ENCODE measurements at regions not wholly inside any gene's neighbourhood (a gene's known extent, or its start where the extent isn't known, plus 50 kb on each side); places are given as distances from the start of the nearest gene placed in this dataset.
A peak's percentile ranks its signal among the peaks of the same experiment; 100 is the strongest.

DNA sequence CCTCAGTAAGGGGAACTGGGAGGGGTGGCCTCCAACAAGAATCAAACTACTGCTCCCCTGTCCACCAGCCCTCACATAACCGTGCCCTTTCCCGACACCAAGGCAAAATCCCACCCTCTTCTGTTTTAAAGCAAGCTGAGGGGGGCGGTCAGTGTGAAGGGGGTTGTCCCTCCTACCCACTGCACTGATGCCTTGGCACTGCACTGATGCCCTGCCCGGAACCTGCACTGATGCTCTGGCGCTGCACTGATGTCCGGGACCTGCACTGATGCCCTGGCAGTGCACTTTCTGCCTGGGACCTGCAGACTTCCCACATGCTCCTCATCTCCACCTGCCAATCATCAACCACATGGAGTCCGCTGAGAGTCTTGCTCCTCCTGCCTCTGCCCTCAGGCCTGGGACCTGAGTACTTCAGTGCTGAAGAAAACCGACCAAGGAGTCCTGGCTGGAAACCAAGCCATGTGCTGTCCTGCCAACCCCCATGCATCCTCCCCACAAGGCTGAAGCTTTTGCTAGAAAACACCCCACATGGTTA lies 179.5 kb downstream of the SMAD2 start:
- DNase-seq (ENCODE audit: low read depth) = no peak
- H3K27me3 ChIP-seq (ENCODE audit: control insufficient read depth, insufficient read depth, low read length) = peaks cover 20% of the 10 kb centered on the region
- H3K36me3 ChIP-seq (ENCODE audit: control insufficient read depth, insufficient read depth, low read length) = no peaks in the 10 kb centered on the region
- H3K4me3 ChIP-seq (ENCODE audit: low read depth, low read length) = no peak overlapping the region
- TF ChIP-seq, protein P1, sequence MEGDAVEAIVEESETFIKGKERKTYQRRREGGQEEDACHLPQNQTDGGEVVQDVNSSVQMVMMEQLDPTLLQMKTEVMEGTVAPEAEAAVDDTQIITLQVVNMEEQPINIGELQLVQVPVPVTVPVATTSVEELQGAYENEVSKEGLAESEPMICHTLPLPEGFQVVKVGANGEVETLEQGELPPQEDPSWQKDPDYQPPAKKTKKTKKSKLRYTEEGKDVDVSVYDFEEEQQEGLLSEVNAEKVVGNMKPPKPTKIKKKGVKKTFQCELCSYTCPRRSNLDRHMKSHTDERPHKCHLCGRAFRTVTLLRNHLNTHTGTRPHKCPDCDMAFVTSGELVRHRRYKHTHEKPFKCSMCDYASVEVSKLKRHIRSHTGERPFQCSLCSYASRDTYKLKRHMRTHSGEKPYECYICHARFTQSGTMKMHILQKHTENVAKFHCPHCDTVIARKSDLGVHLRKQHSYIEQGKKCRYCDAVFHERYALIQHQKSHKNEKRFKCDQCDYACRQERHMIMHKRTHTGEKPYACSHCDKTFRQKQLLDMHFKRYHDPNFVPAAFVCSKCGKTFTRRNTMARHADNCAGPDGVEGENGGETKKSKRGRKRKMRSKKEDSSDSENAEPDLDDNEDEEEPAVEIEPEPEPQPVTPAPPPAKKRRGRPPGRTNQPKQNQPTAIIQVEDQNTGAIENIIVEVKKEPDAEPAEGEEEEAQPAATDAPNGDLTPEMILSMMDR (IDR thresholded peaks at IDR 0.05; ENCODE audit: insufficient read depth, low read length, poor library complexity, severe bottlenecking) = no peak

GRCh38 chr18:47749600-47749973 lies 180.9 kb downstream of the SMAD2 start:
- Histone ChIP-seq H3K36me3 (ENCODE audit: control insufficient read depth, insufficient read depth, low read length) (no peaks in the 10 kb centered on the region), H3K4me3 (ENCODE audit: low read depth, low read length) (no peak overlapping the region), H3K27me3 (ENCODE audit: control insufficient read depth, insufficient read depth, low read length) (peaks cover 17% of the 10 kb centered on the region)
- TF ChIP-seq, protein P1 (IDR thresholded peaks at IDR 0.05; ENCODE audit: insufficient read depth, low read length, poor library complexity, severe bottlenecking) = no peak
- no peak for DNase-seq (ENCODE audit: low read depth)

GRCh38 chr18:47748847-47749599 lies 181.4 kb downstream of the SMAD2 start:
- peak overlapping the region; percentile 6 for H3K4me3 ChIP-seq (ENCODE audit: low read depth, low read length)
- DNase-seq (ENCODE audit: low read depth) = peak; percentile 2
- TF ChIP-seq, protein P1 (IDR thresholded peaks at IDR 0.05; ENCODE audit: insufficient read depth, low read length, poor library complexity, severe bottlenecking) = peak; percentile 73

GRCh38 chr18:47748093-47748796 lies 182.2 kb downstream of the SMAD2 start:
- no peak overlapping the region for H3K4me3 ChIP-seq (ENCODE audit: low read depth, low read length)
- no peak for DNase-seq (ENCODE audit: low read depth)
- TF ChIP-seq, protein P1 (IDR thresholded peaks at IDR 0.05; ENCODE audit: insufficient read depth, low read length, poor library complexity, severe bottlenecking) = no peak
- H3K27me3 ChIP-seq (ENCODE audit: control insufficient read depth, insufficient read depth, low read length) = peaks cover 17% of the 10 kb centered on the region
- no peaks in the 10 kb centered on the region for H3K36me3 ChIP-seq (ENCODE audit: control insufficient read depth, insufficient read depth, low read length)

More at GRCh38 chr18:47748847-47749599, 181.4 kb downstream of the SMAD2 start:
- Histone ChIP-seq H3K36me3 (ENCODE audit: control insufficient read depth, insufficient read depth, low read length) (no peaks in the 10 kb centered on the region), H3K27me3 (ENCODE audit: control insufficient read depth, insufficient read depth, low read length) (peaks cover 17% of the 10 kb centered on the region)

GRCh38 chr18:47747260-47747795 lies 183.1 kb downstream of the SMAD2 start:
- Histone ChIP-seq H3K27me3 (ENCODE audit: control insufficient read depth, insufficient read depth, low read length) (peaks cover 17% of the 10 kb centered on the region), H3K4me3 (ENCODE audit: low read depth, low read length) (no peak overlapping the region), H3K36me3 (ENCODE audit: control insufficient read depth, insufficient read depth, low read length) (no peaks in the 10 kb centered on the region)
- TF ChIP-seq, protein P1 (IDR thresholded peaks at IDR 0.05; ENCODE audit: insufficient read depth, low read length, poor library complexity, severe bottlenecking) = no peak
- DNase-seq (ENCODE audit: low read depth) = no peak

All from kidney epithelial cell (primary cell).